Neural cell (in vitro differentiated cells): ENCODE measurements at regions not wholly inside any gene's neighbourhood (a gene's known extent, or its start where the extent isn't known, plus 50 kb on each side); places are given as distances from the start of the nearest gene placed in this dataset.

ENCODE experiments used
- EP300 ChIP-seq: fragments of 450-650 bp; conservative IDR thresholded peaks from 2 replicates; pipeline ENCODE4 v1.6.1; 2014; ENCODE audit warnings: antibody characterized with exemption, mild to moderate bottlenecking, moderate library complexity; ENCODE audit not compliant: poor library complexity, severe bottlenecking
- EZH2 ChIP-seq: fragments of 200-600, 300-800 bp; shearing (Covaris generic), sonication (generic); IDR thresholded peaks from 2 replicates; pipeline ENCODE4 v1.6.1; 2014; ENCODE audit warnings: antibody characterized with exemption, low read length, borderline replicate concordance, mild to moderate bottlenecking; ENCODE audit not compliant: insufficient read depth, poor library complexity, severe bottlenecking
- POLR2AphosphoS5 ChIP-seq: IDR thresholded peaks from 2 replicates; pipeline ENCODE4 v1.6.1; 2012
- REST ChIP-seq: IDR thresholded peaks from 2 replicates; pipeline ENCODE4 v1.6.1; 2012; ENCODE audit warnings: borderline replicate concordance
- TAF1 ChIP-seq: IDR thresholded peaks from 2 replicates; pipeline ENCODE4 v1.6.1; 2012; ENCODE audit warnings: low read depth
- TF ChIP-seq, protein P1 (sequence below): fragments of 450-650 bp; IDR thresholded peaks from 2 replicates; pipeline ENCODE4 v1.5.1; 2014; ENCODE audit warnings: antibody characterized with exemption, mild to moderate bottlenecking, moderate library complexity; ENCODE audit not compliant: poor library complexity, severe bottlenecking

DNA sequence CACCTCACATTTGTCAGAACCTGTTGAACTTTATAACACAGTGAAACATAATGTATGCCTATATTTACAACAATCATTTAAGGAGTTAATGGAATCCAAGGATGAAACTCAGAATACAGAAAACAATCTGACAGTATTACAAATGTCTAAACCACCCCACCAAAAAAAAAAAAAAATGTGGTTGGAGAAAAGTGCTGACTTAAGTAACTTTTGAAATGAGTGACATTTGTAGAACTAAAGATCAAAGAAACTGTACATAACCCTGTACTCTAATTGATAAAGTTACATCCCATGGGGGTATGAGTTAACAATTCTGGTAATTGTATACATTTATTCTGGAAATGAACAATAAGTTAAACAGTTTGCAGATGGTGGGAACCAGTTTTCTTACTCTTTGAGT is 372.1 kb upstream of the TMEFF2 start:
- TF ChIP-seq, protein P1, sequence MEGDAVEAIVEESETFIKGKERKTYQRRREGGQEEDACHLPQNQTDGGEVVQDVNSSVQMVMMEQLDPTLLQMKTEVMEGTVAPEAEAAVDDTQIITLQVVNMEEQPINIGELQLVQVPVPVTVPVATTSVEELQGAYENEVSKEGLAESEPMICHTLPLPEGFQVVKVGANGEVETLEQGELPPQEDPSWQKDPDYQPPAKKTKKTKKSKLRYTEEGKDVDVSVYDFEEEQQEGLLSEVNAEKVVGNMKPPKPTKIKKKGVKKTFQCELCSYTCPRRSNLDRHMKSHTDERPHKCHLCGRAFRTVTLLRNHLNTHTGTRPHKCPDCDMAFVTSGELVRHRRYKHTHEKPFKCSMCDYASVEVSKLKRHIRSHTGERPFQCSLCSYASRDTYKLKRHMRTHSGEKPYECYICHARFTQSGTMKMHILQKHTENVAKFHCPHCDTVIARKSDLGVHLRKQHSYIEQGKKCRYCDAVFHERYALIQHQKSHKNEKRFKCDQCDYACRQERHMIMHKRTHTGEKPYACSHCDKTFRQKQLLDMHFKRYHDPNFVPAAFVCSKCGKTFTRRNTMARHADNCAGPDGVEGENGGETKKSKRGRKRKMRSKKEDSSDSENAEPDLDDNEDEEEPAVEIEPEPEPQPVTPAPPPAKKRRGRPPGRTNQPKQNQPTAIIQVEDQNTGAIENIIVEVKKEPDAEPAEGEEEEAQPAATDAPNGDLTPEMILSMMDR, result no peak
- no peak for TF ChIP-seq POLR2AphosphoS5
- no peak for TF ChIP-seq TAF1
- no peak for TF ChIP-seq REST
- no peak for TF ChIP-seq EP300
- no peak for TF ChIP-seq EZH2
